Mucosa of gallbladder (tissue), 1 donor: ENCODE measurements at regions not wholly inside any gene's neighbourhood (a gene's known extent, or its start where the extent isn't known, plus 50 kb on each side); places are given as distances from the start of the nearest gene placed in this dataset.

Experiments
- DNase-seq: peaks from one replicate; pipeline ENCODE4 v3.0.0-alpha.2; 2020; ENCODE audit warnings: low spot score
- donor health status: DM: no; HTN: no; CAD: no.

GRCh38 chr10:129272866-129273650 lies 194.0 kb upstream of the MGMT start:
- DNase-seq = no peak

GRCh38 chr10:129273860-129274259 lies 193.2 kb upstream of the MGMT start:
- DNase-seq = no peak

GRCh38 chr10:129274748-129275474 lies 192.1 kb upstream of the MGMT start:
- no peak for DNase-seq

GRCh38 chr10:129275886-129276285 lies 191.2 kb upstream of the MGMT start:
- no peak for DNase-seq

- DNase-seq = no peak
Observed at GRCh38 chr10:129277084-129277483, 190.0 kb upstream of the MGMT start.

- no peak for DNase-seq
Observed at GRCh38 chr10:129277841-129278240, 189.2 kb upstream of the MGMT start.

GRCh38 chr10:129278686-129279085 lies 188.4 kb upstream of the MGMT start:
- DNase-seq = no peak

- no peak for DNase-seq
Observed at GRCh38 chr10:129279446-129280154, 187.4 kb upstream of the MGMT start.

GRCh38 chr10:129280155-129280502 lies 186.9 kb upstream of the MGMT start:
- no peak for DNase-seq

GRCh38 chr10:129280908-129281586 lies 186.0 kb upstream of the MGMT start:
- DNase-seq = no peak

- DNase-seq = no peak
Observed at GRCh38 chr10:129285459-129285858, 181.6 kb upstream of the MGMT start.

- no peak for DNase-seq
Observed at GRCh38 chr10:129288999-129289584, 177.9 kb upstream of the MGMT start.

GRCh38 chr10:129293991-129294700 lies 172.9 kb upstream of the MGMT start:
- no peak for DNase-seq

GRCh38 chr10:129294944-129295343 lies 172.1 kb upstream of the MGMT start:
- no peak for DNase-seq

- no peak for DNase-seq
Observed at GRCh38 chr10:129305046-129305445, 162.0 kb upstream of the MGMT start.

- DNase-seq = no peak
Observed at GRCh38 chr10:129307141-129307540, 159.9 kb upstream of the MGMT start.

- no peak for DNase-seq
Observed at GRCh38 chr10:129308953-129309564, 158.0 kb upstream of the MGMT start.

GRCh38 chr10:129309565-129309964 lies 157.5 kb upstream of the MGMT start:
- no peak for DNase-seq

GRCh38 chr10:129310881-129311280 lies 156.2 kb upstream of the MGMT start:
- DNase-seq = no peak

GRCh38 chr10:129319934-129320333 lies 147.1 kb upstream of the MGMT start:
- DNase-seq = no peak

- no peak for DNase-seq
Observed at GRCh38 chr10:129320340-129320739, 146.7 kb upstream of the MGMT start.
